LoVo (cell line): ENCODE measurements at regions not wholly inside any gene's neighbourhood (a gene's known extent, or its start where the extent isn't known, plus 50 kb on each side); places are given as distances from the start of the nearest gene placed in this dataset.
A peak's percentile ranks its signal among the peaks of the same experiment; 100 is the strongest.
"Not testable (repeated sequence)": the region's sequence is repeated elsewhere in the genome, so short reads cannot be mapped to it uniquely, and the experiment has no call there.

ENCODE experiments used
- DNase-seq: peaks from one replicate; pipeline ENCODE4 v3.0.0-alpha.2; 2016; ENCODE audit warnings: low spot score

DNA sequence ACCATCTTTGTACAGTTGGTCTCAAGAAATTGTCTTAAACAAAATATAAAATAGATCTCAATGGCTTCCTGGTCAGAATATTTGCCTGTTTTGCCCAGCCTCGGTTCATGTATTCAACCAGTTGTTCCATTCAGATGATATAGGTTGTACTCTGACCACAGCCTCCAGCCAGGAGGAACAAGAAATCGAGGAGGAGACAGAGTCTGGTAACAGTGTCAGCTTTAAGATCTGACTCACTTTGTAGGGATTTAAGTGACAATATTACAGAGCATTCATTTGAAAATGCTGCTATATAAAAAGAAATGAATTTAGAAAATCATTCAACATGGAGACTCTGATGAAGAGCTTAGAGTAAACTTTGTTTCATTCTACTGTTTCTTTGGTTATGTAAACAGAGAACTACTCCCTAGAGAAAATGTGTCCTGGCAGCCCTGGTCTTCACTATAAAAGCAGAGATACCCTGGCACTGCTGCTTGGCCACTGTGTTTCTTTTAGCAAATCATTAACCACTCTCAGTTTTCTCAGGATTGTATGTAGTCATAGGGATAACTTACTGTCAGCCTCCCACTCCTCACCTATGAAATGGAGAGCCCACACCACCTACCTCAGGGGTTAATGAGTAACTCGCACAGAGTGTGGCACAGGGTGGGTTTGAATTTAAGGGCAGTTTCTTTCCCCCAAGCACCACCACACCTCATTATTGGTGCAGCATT lies 53.5 kb downstream of the PAGE2 start:
- DNase-seq, result no peak

DNA sequence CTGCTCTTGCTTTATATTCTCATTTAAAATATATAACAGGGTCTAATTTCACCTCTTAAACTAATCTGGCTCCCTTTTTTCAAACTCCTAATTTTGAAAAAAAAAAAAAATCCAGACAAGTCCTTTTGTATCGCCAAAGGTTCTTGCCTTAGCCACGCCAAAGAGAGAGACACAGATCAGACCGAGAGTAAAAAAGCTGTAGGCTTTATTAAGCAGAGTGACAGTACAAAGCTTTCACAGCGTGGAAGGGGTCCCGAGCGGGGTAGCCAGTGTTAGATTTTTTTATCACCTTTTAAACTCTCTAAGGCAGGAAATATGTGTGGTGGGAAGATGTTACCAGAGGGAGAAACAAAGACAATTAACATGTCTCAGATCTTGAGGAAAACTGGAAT lies 54.1 kb downstream of the PAGE2 start:
- DNase-seq, result no peak

DNA sequence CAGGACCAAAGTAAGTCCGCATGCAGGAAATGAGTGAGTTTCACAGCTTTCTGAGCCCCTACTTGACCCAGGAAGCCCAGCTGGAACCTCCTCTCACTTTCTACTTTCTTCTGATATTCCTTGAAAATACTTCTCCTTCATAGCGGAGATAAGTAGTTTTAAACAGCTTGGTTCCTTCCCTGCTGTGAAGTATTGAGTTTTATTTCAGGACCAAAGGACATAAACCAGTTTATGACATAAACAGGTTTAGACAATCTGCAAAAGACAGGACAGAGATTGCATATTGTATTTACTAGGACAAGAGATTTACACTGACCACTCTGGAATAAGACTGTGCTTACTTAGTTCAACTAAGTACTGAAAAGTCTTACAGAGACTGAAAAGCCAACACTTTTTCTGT lies 54.8 kb downstream of the PAGE2 start:
- no peak for DNase-seq

- no peak for DNase-seq
Measured at GRCh38 chrX:55144697-55145096, 55.9 kb downstream of the PAGE2 start.

DNA sequence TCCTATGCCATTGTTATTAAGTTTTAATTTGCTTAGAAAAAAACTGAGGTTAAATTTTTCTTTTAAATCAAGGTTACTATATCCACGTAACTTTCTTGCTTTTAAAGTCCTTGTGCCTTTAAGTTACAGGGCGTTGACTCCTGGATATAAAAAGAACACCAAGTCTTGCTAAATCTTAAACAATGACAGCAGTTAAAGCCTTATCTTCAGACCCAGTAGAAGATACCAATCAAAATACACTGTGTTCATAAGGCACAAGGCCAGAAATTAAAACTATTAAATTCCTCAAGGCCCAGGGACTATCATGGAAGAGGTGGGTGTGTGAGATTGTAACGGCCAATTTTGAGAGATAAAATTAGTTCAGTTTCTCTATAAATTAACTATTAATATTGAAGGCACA lies 60.4 kb downstream of the PAGE2 start:
- no peak for DNase-seq

GRCh38 chrX:55151199-55151598 lies 62.4 kb downstream of the PAGE2 start:
- DNase-seq, result no peak

DNA sequence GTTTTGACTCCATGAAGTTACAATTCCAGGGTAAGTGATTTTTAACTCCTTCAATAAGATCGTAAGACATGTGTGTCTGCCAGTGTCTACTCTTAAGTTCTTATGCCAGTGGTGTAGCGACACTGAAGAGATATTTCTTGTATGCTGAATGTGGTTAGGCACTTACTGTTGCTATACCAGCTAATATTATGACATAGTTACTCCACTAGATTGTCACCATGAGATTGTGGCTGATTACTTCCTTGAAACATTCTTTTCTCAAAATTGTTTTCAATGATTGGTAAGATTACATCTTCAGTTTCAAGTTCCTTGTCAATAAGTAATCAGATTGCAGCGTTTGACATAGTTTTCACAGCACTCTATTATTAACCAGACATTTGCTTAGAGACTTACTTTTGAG lies 60.6 kb upstream of the PAGE5 start:
- no peak for DNase-seq

- peak; percentile 73 for DNase-seq
Measured at GRCh38 chrX:55160685-55161552, 59.2 kb upstream of the PAGE5 start.

GRCh38 chrX:55161581-55161980 lies 58.6 kb upstream of the PAGE5 start:
- no peak for DNase-seq

DNA sequence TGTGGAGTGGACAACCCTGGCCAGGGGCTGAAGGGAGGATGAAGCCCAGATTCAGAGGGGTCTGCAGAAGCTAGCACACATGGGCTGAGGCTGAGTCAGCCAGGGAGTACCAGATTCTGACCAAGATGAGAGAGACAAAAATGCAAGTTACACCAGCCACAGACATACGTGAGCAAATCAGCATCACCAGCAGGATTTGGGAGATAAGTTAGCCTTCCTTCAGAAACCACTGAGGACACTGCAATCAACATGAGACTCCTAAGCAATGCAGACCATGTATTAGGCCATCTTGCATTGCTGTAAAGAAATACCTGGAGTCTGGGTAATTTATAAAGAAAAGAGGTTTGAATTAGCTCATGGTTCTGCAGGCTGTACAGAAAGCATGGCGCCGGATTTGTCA lies 57.0 kb upstream of the PAGE5 start:
- DNase-seq, result no peak

GRCh38 chrX:55165026-55165425 lies 55.1 kb upstream of the PAGE5 start:
- DNase-seq, result not testable (repeated sequence)

GRCh38 chrX:55167124-55167803 lies 52.9 kb upstream of the PAGE5 start:
- DNase-seq, result no peak

GRCh38 chrX:55167901-55168300 lies 52.2 kb upstream of the PAGE5 start:
- no peak for DNase-seq

- no peak for DNase-seq
Measured at GRCh38 chrX:55169782-55170181, 50.4 kb upstream of the PAGE5 start.
